IPS DF 6.9 (cell line): ENCODE measurements at regions not wholly inside any gene's neighbourhood (a gene's known extent, or its start where the extent isn't known, plus 50 kb on each side); places are given as distances from the start of the nearest gene placed in this dataset.

Experiments
- DNase-seq: peaks from one replicate; pipeline ENCODE4 v3.0.0-alpha.2; 2013; ENCODE audit warnings: low read depth, low spot score
- H3K27ac ChIP-seq: one replicate; pipeline ENCODE4 v1.5.1; 2013; ENCODE audit warnings: low read length, control low read depth
- H3K27me3 ChIP-seq: 2 replicates; pipeline ENCODE4 v1.6.1; 2013; ENCODE audit warnings: mild to moderate bottlenecking, low read length; ENCODE audit not compliant: control insufficient read depth, insufficient read depth
- H3K36me3 ChIP-seq: 2 replicates; pipeline ENCODE4 v1.6.1; 2013; ENCODE audit warnings: low read length; ENCODE audit not compliant: control insufficient read depth, insufficient read depth
- H3K4me1 ChIP-seq: 2 replicates; pipeline ENCODE4 v1.6.1; 2013; ENCODE audit warnings: low read length; ENCODE audit not compliant: control insufficient read depth, insufficient read depth
- H3K4me3 ChIP-seq: 2 replicates; pipeline ENCODE4 v1.5.1; 2013; ENCODE audit warnings: mild to moderate bottlenecking, low read length
- H3K9me3 ChIP-seq: 2 replicates; pipeline ENCODE4 v1.6.1; 2013; ENCODE audit warnings: low read length, inconsistent platforms; ENCODE audit not compliant: control insufficient read depth, insufficient read depth
- WGBS: extraction: QIAGEN DNeasy Blood & Tissue Kit; methylation state at CpG from one replicate; pipeline ENCODE4 v1.1.7; 2013; ENCODE audit warnings: mixed read lengths, missing lambda C conversion rate; ENCODE audit not compliant: insufficient read length, insufficient coverage; 5-methylcytosine and 5-hydroxymethylcytosine counted together

- Histone ChIP-seq H3K27me3 (no peaks in the 10 kb centered on the region), H3K9me3 (peaks cover 33% of the 10 kb centered on the region), H3K36me3 (no peaks in the 10 kb centered on the region), H3K27ac (no peak overlapping the region), H3K4me3 (no peak overlapping the region), H3K4me1 (no peaks in the 10 kb centered on the region)
- no CpG with 5 or more reads among the region's 9 CpGs for WGBS
- DNase-seq: no peak
These were observed 156.3 kb upstream of the C1orf174 start for GRCh38 chr1:4056422-4056821.

GRCh38 chr1:4056989-4057388, 156.9 kb upstream of the C1orf174 start:
- H3K4me1 ChIP-seq: no peaks in the 10 kb centered on the region
- H3K4me3 ChIP-seq: no peak overlapping the region
- no peak for DNase-seq
- no CpG with 5 or more reads among the region's 7 CpGs for WGBS
- no peaks in the 10 kb centered on the region for H3K27me3 ChIP-seq
- H3K9me3 ChIP-seq: peaks cover 36% of the 10 kb centered on the region
- H3K36me3 ChIP-seq: no peaks in the 10 kb centered on the region
- no peak overlapping the region for H3K27ac ChIP-seq

GRCh38 chr1:4057603-4058002, 157.5 kb upstream of the C1orf174 start:
- H3K9me3 ChIP-seq: peaks cover 40% of the 10 kb centered on the region
- no peak overlapping the region for H3K27ac ChIP-seq
- no peaks in the 10 kb centered on the region for H3K36me3 ChIP-seq
- H3K27me3 ChIP-seq: no peaks in the 10 kb centered on the region
- no peak overlapping the region for H3K4me3 ChIP-seq
- WGBS: no CpG with 5 or more reads among the region's 11 CpGs
- H3K4me1 ChIP-seq: no peaks in the 10 kb centered on the region
- DNase-seq: no peak

DNA sequence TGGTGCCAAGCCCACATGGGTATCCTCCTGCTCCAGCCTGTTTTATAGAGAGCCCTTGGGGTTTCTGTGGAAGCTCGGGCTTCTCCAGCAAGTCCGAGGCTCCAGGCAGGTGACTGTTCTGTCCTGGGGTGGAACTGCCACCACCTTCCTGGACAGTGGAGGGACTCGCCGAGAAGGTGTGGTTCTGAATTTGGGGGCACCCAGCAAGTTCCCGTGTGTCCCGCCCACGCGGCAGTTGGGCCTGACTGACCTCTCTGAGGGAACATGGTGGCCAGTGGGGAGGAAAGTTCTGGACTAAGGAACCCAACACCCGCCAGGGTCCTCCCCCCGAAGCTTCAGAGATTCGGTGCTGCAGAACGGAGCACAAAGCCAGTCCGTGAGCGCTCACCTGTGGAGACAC, 158.1 kb upstream of the C1orf174 start:
- H3K4me1 ChIP-seq: no peaks in the 10 kb centered on the region; the same call in 1 of the 2 replicates
- peaks cover 41% of the 10 kb centered on the region for H3K9me3 ChIP-seq
- no peak overlapping the region for H3K27ac ChIP-seq
- H3K4me3 ChIP-seq: no peak overlapping the region
- H3K36me3 ChIP-seq: no peaks in the 10 kb centered on the region
- no CpG with 5 or more reads among the region's 14 CpGs for WGBS
- H3K27me3 ChIP-seq: no peaks in the 10 kb centered on the region
- no peak for DNase-seq

DNA sequence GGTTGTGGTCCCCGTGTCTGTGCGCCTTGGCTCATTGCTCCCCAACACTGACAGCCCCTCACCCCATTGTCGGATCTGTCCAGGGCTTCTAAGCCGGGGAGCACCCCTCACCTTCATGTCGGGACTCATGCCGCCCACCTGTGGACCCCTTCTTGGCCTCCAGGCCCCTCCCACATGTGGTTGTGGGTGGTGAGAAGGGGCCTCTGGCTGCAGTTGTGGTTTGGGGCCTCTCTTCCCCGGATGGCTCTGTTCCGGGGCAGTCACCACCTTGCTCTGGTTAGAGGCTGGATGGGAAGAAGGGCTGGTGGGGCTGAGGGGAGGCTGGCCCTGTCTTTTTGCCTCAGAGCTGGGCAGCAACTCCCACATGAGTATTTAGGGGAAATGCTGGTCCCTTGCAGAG, 158.6 kb upstream of the C1orf174 start:
- Histone ChIP-seq H3K27ac (no peak overlapping the region), H3K4me1 (no peaks in the 10 kb centered on the region; the same call in 1 of the 2 replicates), H3K9me3 (peaks cover 37% of the 10 kb centered on the region), H3K27me3 (no peaks in the 10 kb centered on the region), H3K36me3 (no peaks in the 10 kb centered on the region), H3K4me3 (no peak overlapping the region)
- no peak for DNase-seq
- WGBS: no CpG with 5 or more reads among the region's 8 CpGs

DNA sequence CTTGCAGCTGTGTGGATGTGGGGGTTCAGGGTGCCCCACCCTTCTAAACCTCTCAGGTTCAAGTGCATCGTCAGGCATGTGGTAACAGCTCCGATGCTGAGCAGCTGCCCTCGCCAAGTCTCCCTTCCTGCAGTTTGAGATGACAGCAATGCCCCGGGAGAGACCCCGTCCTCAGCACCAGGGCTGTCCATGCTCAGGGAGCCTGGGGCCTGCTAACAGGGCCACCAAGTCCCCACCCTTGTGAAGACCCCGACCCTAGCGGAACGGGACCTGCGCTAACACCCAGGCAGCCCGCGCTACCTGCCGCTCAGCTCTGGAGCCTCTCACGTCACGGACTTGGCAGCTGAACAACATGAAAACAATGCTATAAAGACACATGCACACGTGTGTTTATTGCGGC, 159.2 kb upstream of the C1orf174 start:
- WGBS: no CpG with 5 or more reads among the region's 16 CpGs
- no peak overlapping the region for H3K27ac ChIP-seq
- peaks cover 35% of the 10 kb centered on the region for H3K9me3 ChIP-seq

DNA sequence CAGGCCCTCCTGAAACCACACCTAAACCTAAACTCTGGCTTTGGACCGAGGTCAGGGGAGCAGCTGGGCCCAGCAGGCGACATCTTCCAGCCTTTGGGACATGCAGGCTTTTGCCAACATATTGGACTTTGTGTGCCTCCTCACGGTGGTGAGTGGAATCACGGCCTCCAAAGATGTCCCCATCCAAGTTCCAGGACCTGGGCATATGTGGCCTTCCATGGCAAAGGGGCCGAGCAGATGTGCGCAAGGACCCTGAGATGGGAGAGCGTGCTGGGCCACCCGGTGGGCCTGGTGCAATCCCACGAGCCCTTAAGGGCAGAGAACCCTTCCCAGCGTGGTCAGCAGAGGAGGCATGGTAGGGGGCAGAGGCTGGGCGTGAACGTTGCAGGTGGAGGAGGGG, 160.8 kb upstream of the C1orf174 start:
- H3K27ac ChIP-seq: no peak overlapping the region
- H3K4me1 ChIP-seq: no peaks in the 10 kb centered on the region; the same call in 1 of the 2 replicates
- no peaks in the 10 kb centered on the region for H3K27me3 ChIP-seq
- H3K9me3 ChIP-seq: peaks cover 27% of the 10 kb centered on the region
- no peak overlapping the region for H3K4me3 ChIP-seq
- DNase-seq: no peak
- no peaks in the 10 kb centered on the region for H3K36me3 ChIP-seq
- no CpG with 5 or more reads among the region's 12 CpGs for WGBS

More for the DNA sequence above, 159.2 kb upstream of the C1orf174 start:
- Histone ChIP-seq H3K27me3 (no peaks in the 10 kb centered on the region), H3K4me3 (no peak overlapping the region), H3K36me3 (no peaks in the 10 kb centered on the region), H3K4me1 (no peaks in the 10 kb centered on the region; the same call in 1 of the 2 replicates)
- no peak for DNase-seq

GRCh38 chr1:4061521-4062031, 161.5 kb upstream of the C1orf174 start:
- DNase-seq: no peak
- H3K27me3 ChIP-seq: no peaks in the 10 kb centered on the region
- peaks cover 25% of the 10 kb centered on the region for H3K9me3 ChIP-seq
- H3K27ac ChIP-seq: no peak overlapping the region
- WGBS: no CpG with 5 or more reads among the region's 21 CpGs
- no peaks in the 10 kb centered on the region for H3K36me3 ChIP-seq
- H3K4me3 ChIP-seq: no peak overlapping the region
- no peaks in the 10 kb centered on the region; the same call in 1 of the 2 replicates for H3K4me1 ChIP-seq

- Histone ChIP-seq H3K27ac (no peak overlapping the region), H3K4me3 (no peak overlapping the region), H3K36me3 (no peaks in the 10 kb centered on the region), H3K4me1 (no peaks in the 10 kb centered on the region; the same call in 1 of the 2 replicates), H3K9me3 (peaks cover 25% of the 10 kb centered on the region), H3K27me3 (no peaks in the 10 kb centered on the region)
- DNase-seq: no peak
- no CpG with 5 or more reads among the region's 9 CpGs for WGBS
These were observed 162.0 kb upstream of the C1orf174 start for GRCh38 chr1:4062041-4062440.

DNA sequence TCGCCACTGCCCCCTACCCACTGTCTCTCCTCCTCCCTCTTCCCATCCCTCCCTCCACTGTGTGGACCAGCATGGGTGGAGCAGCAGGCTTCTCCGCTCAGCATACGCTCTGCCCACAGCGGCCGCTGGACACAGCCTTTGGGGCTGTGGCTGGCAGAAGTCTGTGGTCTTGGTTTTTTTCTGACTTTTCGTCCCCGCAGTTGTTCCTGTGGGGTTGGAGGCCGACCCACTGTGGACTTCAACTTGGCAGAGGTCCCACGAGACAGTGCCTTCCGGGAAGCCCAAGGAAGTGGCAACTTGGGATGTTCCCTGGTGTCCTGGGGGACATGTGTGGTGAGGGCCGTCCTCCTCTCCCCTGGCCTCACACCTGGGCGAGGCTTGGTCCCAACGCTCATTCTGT, 162.5 kb upstream of the C1orf174 start:
- H3K9me3 ChIP-seq: peaks cover 25% of the 10 kb centered on the region
- no peak for DNase-seq
- H3K36me3 ChIP-seq: no peaks in the 10 kb centered on the region
- H3K4me3 ChIP-seq: no peak overlapping the region
- no peak overlapping the region for H3K27ac ChIP-seq
- no peaks in the 10 kb centered on the region; the same call in 1 of the 2 replicates for H3K4me1 ChIP-seq
- H3K27me3 ChIP-seq: no peaks in the 10 kb centered on the region
- no CpG with 5 or more reads among the region's 13 CpGs for WGBS

- Histone ChIP-seq H3K9me3 (peaks cover 26% of the 10 kb centered on the region), H3K27me3 (no peaks in the 10 kb centered on the region), H3K4me1 (no peaks in the 10 kb centered on the region; the same call in 1 of the 2 replicates), H3K36me3 (no peaks in the 10 kb centered on the region), H3K27ac (no peak overlapping the region), H3K4me3 (no peak overlapping the region; the same call in 1 of the 2 replicates)
- no peak for DNase-seq
- no CpG with 5 or more reads among the region's 15 CpGs for WGBS
These were observed 162.9 kb upstream of the C1orf174 start for GRCh38 chr1:4062992-4063391.
